Keratinocyte (primary cell): ENCODE measurements at regions not wholly inside any gene's neighbourhood (a gene's known extent, or its start where the extent isn't known, plus 50 kb on each side); places are given as distances from the start of the nearest gene placed in this dataset.

Source experiments
- CTCF ChIP-seq, 3 experiments: IDR thresholded peaks in 1 of 3; conservative IDR thresholded peaks in 1 of 3; optimal IDR thresholded peaks in 1 of 3; 2 replicates in 2 of 3; 3 replicates in 1 of 3; pipeline versions ENCODE3 to v1.5.1; 2011; ENCODE audit warnings: low read length in 3 of 3, mild to moderate bottlenecking in 3 of 3, moderate library complexity in 2 of 3, control low read depth in 1 of 3, inconsistent platforms in 1 of 3; ENCODE audit not compliant: insufficient read depth in 2 of 3; ENCODE audit errors: extremely low read depth in 1 of 3
- EZH2 ChIP-seq: IDR thresholded peaks from one replicate; pipeline ENCODE4 v1.6.1; 2012; ENCODE audit warnings: inconsistent platforms, mild to moderate bottlenecking, low read length, moderate library complexity

DNA sequence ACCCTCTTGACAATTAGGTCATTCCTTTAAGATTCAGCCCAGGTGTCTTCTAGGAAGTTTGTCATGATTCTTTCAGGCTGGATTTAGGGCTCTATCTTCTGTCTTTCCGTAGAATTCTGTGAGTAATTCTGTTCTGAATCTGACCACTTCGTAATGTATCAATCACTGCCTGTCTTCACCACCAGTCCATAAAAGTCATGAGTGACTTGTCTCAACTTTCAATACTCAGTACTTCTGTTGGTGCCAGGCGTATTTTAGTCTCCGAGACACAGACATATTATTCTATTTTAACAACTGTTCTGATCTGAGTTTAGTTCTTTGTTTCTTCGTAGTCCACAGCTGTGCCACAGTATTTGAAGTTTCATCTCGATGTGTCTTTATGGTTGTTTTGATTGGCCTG, 310.7 kb downstream of the PPARGC1A start:
- no peak for TF ChIP-seq CTCF (optimal IDR thresholded peaks at IDR 0.05 in 1 of 3, IDR thresholded peaks at IDR 0.05 in 1 of 3, conservative IDR thresholded peaks at IDR 0.05 in 1 of 3; ENCODE audit: extremely low read depth in 1 of 3, insufficient read depth in 2 of 3, low read length in 3 of 3)
- no peak for TF ChIP-seq EZH2
